ENCODE measurements at regions not wholly inside any gene's neighbourhood (a gene's known extent, or its start where the extent isn't known, plus 50 kb on each side); places are given as distances from the start of the nearest gene placed in this dataset.

GRCh38 chr14:78018283-78018682, 151.9 kb upstream of the NRXN3 start:
- Histone ChIP-seq H3K4me2 (no peak overlapping the region), H3K9me3 (no peaks in the 10 kb centered on the region), H3K4me1 (no peaks in the 10 kb centered on the region), H3K27ac (no peak overlapping the region), H3K4me3 (no peak overlapping the region)
- TF ChIP-seq BHLHE40 (IDR thresholded peaks at IDR 0.05; ENCODE audit: low read depth, low read length) (no peak), ZFP36 (IDR thresholded peaks at IDR 0.05; ENCODE audit: borderline replicate concordance, partially characterized antibody) (no peak), USF2 (IDR thresholded peaks at IDR 0.05) (no peak), POLR2A (IDR thresholded peaks at IDR 0.05; ENCODE audit: low read length) (no peak), ZNF302 (CRISPR knock-in tag; IDR thresholded peaks at IDR 0.05) (no peak)
- FAIRE-seq (no peak), DNase-seq (ENCODE audit: low read depth in 1 of 2, low spot score in 1 of 2) (no peak), ATAC-seq (no peak)
- POLR2A ChIA-PET = no interaction called here
- 1% methylated on average over 2 of the region's 2 CpGs for WGBS (ENCODE audit: missing lambda C conversion rate)
- CTCF ChIA-PET = no interaction called here

- H3K9me3 ChIP-seq = no peaks in the 10 kb centered on the region
- H3K27ac ChIP-seq = no peak overlapping the region
- H3K4me3 ChIP-seq = no peak overlapping the region
- H3K4me2 ChIP-seq = no peak overlapping the region
- FAIRE-seq (no peak), ATAC-seq (peak; percentile 86 to 99), DNase-seq (ENCODE audit: low read depth in 1 of 2, low spot score in 1 of 2) (peak; percentile 38 to 80)
- no peaks in the 10 kb centered on the region for H3K4me1 ChIP-seq
- POLR2A ChIA-PET = no interaction called here
- TF ChIP-seq HES2 (IDR thresholded peaks at IDR 0.05) (no peak), GATA3 (IDR thresholded peaks at IDR 0.05; ENCODE audit: borderline replicate concordance) (no peak), SMC3 (IDR thresholded peaks at IDR 0.05) (peak; percentile 79), RAD21 (conservative IDR thresholded peaks at IDR 0.05 in 1 of 2, IDR thresholded peaks at IDR 0.05 in 1 of 2) (peak; percentile 78 to 93), HOXB5 (CRISPR knock-in tag; IDR thresholded peaks at IDR 0.05) (no peak), CTCF (IDR thresholded peaks at IDR 0.05) (peak; percentile 52)
- CTCF ChIA-PET = interaction anchor here (0.7 to 2.7 kb wide), 17 partner anchors 10 to 589 kb away, joined by 3 to 32 read pairs (median 3); no protein-coding TSS in a partner anchor
- 30% methylated on average over 5 of the region's 5 CpGs for WGBS (ENCODE audit: missing lambda C conversion rate)
Observed at GRCh38 chr14:78022059-78022458, 148.1 kb upstream of the NRXN3 start.

GRCh38 chr14:78023112-78023511, 147.1 kb upstream of the NRXN3 start:
- ATAC-seq (no peak), FAIRE-seq (no peak)

More at GRCh38 chr14:78023112-78023511, 147.1 kb upstream of the NRXN3 start:
- H3K4me3 ChIP-seq = no peak overlapping the region
- no peak overlapping the region for H3K27ac ChIP-seq
- ChIA-PET POLR2A (no interaction called here), CTCF (interaction anchor here (0.6 to 2.7 kb wide), 8 partner anchors 11 to 575 kb away, joined by 3 to 32 read pairs (median 4); no protein-coding TSS in a partner anchor)
- no peak overlapping the region for H3K4me2 ChIP-seq
- 47% methylated on average over 2 of the region's 2 CpGs for WGBS (ENCODE audit: missing lambda C conversion rate)
- TF ChIP-seq FOXS1 (CRISPR knock-in tag; IDR thresholded peaks at IDR 0.05) (no peak), CEBPB (IDR thresholded peaks at IDR 0.05) (no peak), REST (IDR thresholded peaks at IDR 0.05) (no peak), RARB (CRISPR knock-in tag; IDR thresholded peaks at IDR 0.05) (no peak), CBX8 (IDR thresholded peaks at IDR 0.05) (no peak), EHF (CRISPR knock-in tag; IDR thresholded peaks at IDR 0.05) (no peak), JUN (IDR thresholded peaks at IDR 0.05) (no peak), HOXA7 (CRISPR knock-in tag; IDR thresholded peaks at IDR 0.05) (no peak), MYC (IDR thresholded peaks at IDR 0.05; ENCODE audit: borderline replicate concordance, low read length) (no peak)
- DNase-seq (ENCODE audit: low read depth in 1 of 2, low spot score in 1 of 2) = no peak
- H3K9me3 ChIP-seq = no peaks in the 10 kb centered on the region
- no peaks in the 10 kb centered on the region for H3K4me1 ChIP-seq

Data from A549 (cell line).